ENCODE measurements at regions not wholly inside any gene's neighbourhood (a gene's known extent, or its start where the extent isn't known, plus 50 kb on each side); places are given as distances from the start of the nearest gene placed in this dataset.
A peak's percentile ranks its signal among the peaks of the same experiment; 100 is the strongest.

- no peaks in the 10 kb centered on the region for H3K27me3 ChIP-seq (ENCODE audit: insufficient read depth, poor library complexity, severe bottlenecking)
These were observed 106.3 kb upstream of the ARSJ start for GRCh38 chr4:114085611-114086345.

GRCh38 chr4:114087596-114088230 lies 108.3 kb upstream of the ARSJ start:
- Histone ChIP-seq H3K9me3 (ENCODE audit: severe bottlenecking) (no peaks in the 10 kb centered on the region), H3K4me3 (ENCODE audit: severe bottlenecking) (no peak overlapping the region), H3K27me3 (ENCODE audit: insufficient read depth, poor library complexity, severe bottlenecking) (no peaks in the 10 kb centered on the region), H3K27ac (ENCODE audit: poor library complexity, severe bottlenecking) (peak overlapping the region; percentile 25), H3K4me1 (ENCODE audit: insufficient read depth, poor library complexity, severe bottlenecking) (peaks cover 5% of the 10 kb centered on the region), H3K36me3 (ENCODE audit: low read depth) (no peaks in the 10 kb centered on the region)
- ATAC-seq (ENCODE audit: low read depth), result no peak; the same call in 2 of the 3 replicates
- DNase-seq (ENCODE audit: low spot score), result no peak
- TF ChIP-seq, protein P1, sequence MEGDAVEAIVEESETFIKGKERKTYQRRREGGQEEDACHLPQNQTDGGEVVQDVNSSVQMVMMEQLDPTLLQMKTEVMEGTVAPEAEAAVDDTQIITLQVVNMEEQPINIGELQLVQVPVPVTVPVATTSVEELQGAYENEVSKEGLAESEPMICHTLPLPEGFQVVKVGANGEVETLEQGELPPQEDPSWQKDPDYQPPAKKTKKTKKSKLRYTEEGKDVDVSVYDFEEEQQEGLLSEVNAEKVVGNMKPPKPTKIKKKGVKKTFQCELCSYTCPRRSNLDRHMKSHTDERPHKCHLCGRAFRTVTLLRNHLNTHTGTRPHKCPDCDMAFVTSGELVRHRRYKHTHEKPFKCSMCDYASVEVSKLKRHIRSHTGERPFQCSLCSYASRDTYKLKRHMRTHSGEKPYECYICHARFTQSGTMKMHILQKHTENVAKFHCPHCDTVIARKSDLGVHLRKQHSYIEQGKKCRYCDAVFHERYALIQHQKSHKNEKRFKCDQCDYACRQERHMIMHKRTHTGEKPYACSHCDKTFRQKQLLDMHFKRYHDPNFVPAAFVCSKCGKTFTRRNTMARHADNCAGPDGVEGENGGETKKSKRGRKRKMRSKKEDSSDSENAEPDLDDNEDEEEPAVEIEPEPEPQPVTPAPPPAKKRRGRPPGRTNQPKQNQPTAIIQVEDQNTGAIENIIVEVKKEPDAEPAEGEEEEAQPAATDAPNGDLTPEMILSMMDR (IDR thresholded peaks at IDR 0.05; ENCODE audit: poor library complexity, severe bottlenecking), result no peak

More at GRCh38 chr4:114085611-114086345, 106.3 kb upstream of the ARSJ start:
- Histone ChIP-seq H3K27ac (ENCODE audit: poor library complexity, severe bottlenecking) (no peak overlapping the region), H3K4me1 (ENCODE audit: insufficient read depth, poor library complexity, severe bottlenecking) (peaks cover 5% of the 10 kb centered on the region), H3K9me3 (ENCODE audit: severe bottlenecking) (no peaks in the 10 kb centered on the region), H3K36me3 (ENCODE audit: low read depth) (no peaks in the 10 kb centered on the region), H3K4me3 (ENCODE audit: severe bottlenecking) (no peak overlapping the region)
- ATAC-seq (ENCODE audit: low read depth) (no peak), DNase-seq (ENCODE audit: low spot score) (no peak)
- TF ChIP-seq, protein P1 (IDR thresholded peaks at IDR 0.05; ENCODE audit: poor library complexity, severe bottlenecking), result no peak

- no peak for DNase-seq (ENCODE audit: low spot score)
- TF ChIP-seq, protein P1 (IDR thresholded peaks at IDR 0.05; ENCODE audit: poor library complexity, severe bottlenecking), result no peak
These were observed 109.0 kb upstream of the ARSJ start for GRCh38 chr4:114088481-114088880.

GRCh38 chr4:114091546-114091945 lies 112.1 kb upstream of the ARSJ start:
- H3K4me1 ChIP-seq (ENCODE audit: insufficient read depth, poor library complexity, severe bottlenecking), result peaks cover 5% of the 10 kb centered on the region
- TF ChIP-seq, protein P1 (IDR thresholded peaks at IDR 0.05; ENCODE audit: poor library complexity, severe bottlenecking), result no peak
- no peak for ATAC-seq (ENCODE audit: low read depth)
- no peaks in the 10 kb centered on the region for H3K9me3 ChIP-seq (ENCODE audit: severe bottlenecking)
- no peaks in the 10 kb centered on the region for H3K27me3 ChIP-seq (ENCODE audit: insufficient read depth, poor library complexity, severe bottlenecking)
- no peak overlapping the region for H3K27ac ChIP-seq (ENCODE audit: poor library complexity, severe bottlenecking)
- H3K4me3 ChIP-seq (ENCODE audit: severe bottlenecking), result no peak overlapping the region
- no peak for DNase-seq (ENCODE audit: low spot score)
- H3K36me3 ChIP-seq (ENCODE audit: low read depth), result no peaks in the 10 kb centered on the region

More at GRCh38 chr4:114088481-114088880, 109.0 kb upstream of the ARSJ start:
- Histone ChIP-seq H3K27me3 (ENCODE audit: insufficient read depth, poor library complexity, severe bottlenecking) (no peaks in the 10 kb centered on the region), H3K4me3 (ENCODE audit: severe bottlenecking) (no peak overlapping the region), H3K36me3 (ENCODE audit: low read depth) (no peaks in the 10 kb centered on the region), H3K27ac (ENCODE audit: poor library complexity, severe bottlenecking) (no peak overlapping the region), H3K9me3 (ENCODE audit: severe bottlenecking) (no peaks in the 10 kb centered on the region), H3K4me1 (ENCODE audit: insufficient read depth, poor library complexity, severe bottlenecking) (peaks cover 5% of the 10 kb centered on the region)
- ATAC-seq (ENCODE audit: low read depth), result no peak

All from RWPE2 (cell line).